SK-N-SH (cell line): ENCODE measurements at regions not wholly inside any gene's neighbourhood (a gene's known extent, or its start where the extent isn't known, plus 50 kb on each side); places are given as distances from the start of the nearest gene placed in this dataset.

Source experiments
- CTCF ChIA-PET: fragments of 300-600, 350-600 bp; formaldehyde crosslinking; extraction: SDS; loops from one replicate; lab custom pipeline; 2021; lab: Yijun Ruan, JAX
- POLR2A ChIA-PET: fragments of 350-600 bp; sonication (Branson Sonifier 250); formaldehyde crosslinking; extraction: SDS; loops from one replicate; lab custom pipeline; 2020; ENCODE audit warnings: antibody characterized with exemption, inconsistent platforms; lab: Yijun Ruan, JAX
- DNase-seq: peaks from one replicate; pipeline ENCODE4 v3.0.0; 2012
- H2AFZ ChIP-seq: fragments of 200-600 bp; sonication (generic); 2 replicates; pipeline ENCODE4 v1.8.1; 2016; ENCODE audit warnings: antibody characterized with exemption, mild to moderate bottlenecking, low read depth
- H3F3A ChIP-seq: fragments of 200-600 bp; sonication (generic); replicated peaks from 2 replicates; pipeline ENCODE3; 2016; ENCODE audit warnings: antibody characterized with exemption, mild to moderate bottlenecking; ENCODE audit not compliant: insufficient read depth
- H3K27ac ChIP-seq, 2 experiments: fragments of 200-500 bp in 1 of 2; fragments of 200-600 bp in 1 of 2; sonication (Bioruptor generic) in 1 of 2; sonication (generic), shearing (Covaris generic) in 1 of 2; 2 replicates each; pipeline versions ENCODE4 v1.5.1 to v1.6.1; 2014 to 2016; ENCODE audit warnings: low read depth in 2 of 2, inconsistent platforms in 1 of 2, low read length in 1 of 2, mild to moderate bottlenecking in 1 of 2, mixed read lengths in 1 of 2
- H3K27me3 ChIP-seq: fragments of 200-600 bp; sonication (generic), shearing (Covaris generic); 2 replicates; pipeline ENCODE4 v1.6.1; 2016; ENCODE audit warnings: mixed run types; ENCODE audit not compliant: insufficient read depth
- H3K36me3 ChIP-seq, 2 experiments: fragments of 200-500 bp in 1 of 2; fragments of 200-600 bp in 1 of 2; sonication (Bioruptor generic) in 1 of 2; sonication (generic) in 1 of 2; replicated peaks in 1 of 2; 2 replicates each; pipeline versions ENCODE3 to v1.5.1; 2014 to 2016; ENCODE audit warnings: low read length in 1 of 2, mild to moderate bottlenecking in 1 of 2; ENCODE audit not compliant: insufficient read depth in 2 of 2, control insufficient read depth in 1 of 2
- H3K4me1 ChIP-seq, 2 experiments: fragments of 200-500 bp in 1 of 2; fragments of 200-600 bp in 1 of 2; sonication (Bioruptor generic) in 1 of 2; sonication (generic), shearing (Covaris generic) in 1 of 2; 2 replicates each; pipeline versions ENCODE4 v1.5.1 to v1.6.1; 2014 to 2016; ENCODE audit warnings: low read depth in 1 of 2, low read length in 1 of 2, mixed run types in 1 of 2; ENCODE audit not compliant: insufficient read depth in 2 of 2, control insufficient read depth in 1 of 2
- H3K4me2 ChIP-seq: fragments of 200-600 bp; sonication (generic), shearing (Covaris generic); 2 replicates; pipeline ENCODE4 v1.6.1; 2017; ENCODE audit warnings: mixed run types
- H3K4me3 ChIP-seq, 2 experiments: fragments of 200-500 bp in 1 of 2; fragments of 200-600 bp in 1 of 2; sonication (Bioruptor generic) in 1 of 2; sonication (generic), shearing (Covaris generic) in 1 of 2; 2 replicates each; pipeline versions ENCODE4 v1.5.1 to v1.8.1; 2014 to 2016; ENCODE audit warnings: low read depth in 2 of 2, inconsistent platforms in 1 of 2, low read length in 1 of 2, mild to moderate bottlenecking in 1 of 2, mixed read lengths in 1 of 2, moderate library complexity in 1 of 2
- H3K79me2 ChIP-seq: fragments of 200-600 bp; sonication (generic); 2 replicates; pipeline ENCODE4 v1.8.1; 2017; ENCODE audit warnings: mild to moderate bottlenecking; ENCODE audit not compliant: insufficient read depth
- H3K9ac ChIP-seq: fragments of 200-600 bp; sonication (generic); 2 replicates; pipeline ENCODE4 v1.6.1; 2017; ENCODE audit warnings: mixed run types
- H3K9me2 ChIP-seq: fragments of 200-600 bp; sonication (generic); 2 replicates; pipeline ENCODE4 v1.6.1; 2017; ENCODE audit warnings: mixed run types
- H3K9me3 ChIP-seq: fragments of 200-600 bp; sonication (generic); 2 replicates; pipeline ENCODE4 v1.6.1; 2017; ENCODE audit warnings: mixed run types, mild to moderate bottlenecking, moderate library complexity
- H4K20me1 ChIP-seq: fragments of 200-600 bp; sonication (generic); 2 replicates; pipeline ENCODE4 v1.6.1; 2017; ENCODE audit warnings: mild to moderate bottlenecking, mixed run types; ENCODE audit not compliant: insufficient read depth
- CTCF ChIP-seq: fragments of 200-600 bp; sonication (generic); IDR thresholded peaks from 2 replicates; pipeline ENCODE4 v1.6.1; 2017; ENCODE audit warnings: antibody characterized with exemption, mild to moderate bottlenecking, moderate library complexity
- EZH2phosphoT487 ChIP-seq: fragments of 200-600 bp; sonication (generic); IDR thresholded peaks from 2 replicates; pipeline ENCODE4 v1.6.1; 2017; ENCODE audit warnings: low read depth, mixed run types, mild to moderate bottlenecking, antibody characterized with exemption, moderate library complexity, borderline replicate concordance
- FOSL2 ChIP-seq: IDR thresholded peaks from 2 replicates; pipeline ENCODE4 v1.4.0; 2012; ENCODE audit warnings: low read depth, mild to moderate bottlenecking, moderate library complexity, borderline replicate concordance
- FOXJ3 ChIP-seq: sonication (generic); formaldehyde crosslinking; IDR thresholded peaks from 2 replicates; pipeline ENCODE4 v1.5.1; 2020; ENCODE audit warnings: mild to moderate bottlenecking, missing genetic modification reagents
- FOXM1 ChIP-seq: IDR thresholded peaks from 2 replicates; pipeline ENCODE4 v1.4.0; 2012; ENCODE audit warnings: low read depth, mild to moderate bottlenecking
- GABPA ChIP-seq: IDR thresholded peaks from 2 replicates; pipeline ENCODE4 v1.4.0; 2012; ENCODE audit warnings: low read depth, mild to moderate bottlenecking
- GATA2 ChIP-seq: sonication (generic); formaldehyde crosslinking; IDR thresholded peaks from 2 replicates; pipeline ENCODE4 v1.5.0; 2020; ENCODE audit warnings: mild to moderate bottlenecking, missing genetic modification reagents
- MAX ChIP-seq: IDR thresholded peaks from 2 replicates; pipeline ENCODE4 v1.4.0; 2012; ENCODE audit warnings: low read depth
- MEF2A ChIP-seq: IDR thresholded peaks from 2 replicates; pipeline ENCODE4 v1.4.0; 2012; ENCODE audit warnings: low read depth, borderline replicate concordance
- MXI1 ChIP-seq: IDR thresholded peaks from 2 replicates; pipeline ENCODE4 v1.6.1; 2012; ENCODE audit warnings: mild to moderate bottlenecking, low read depth, low read length, improper control_type of control experiment
- NFIC ChIP-seq: IDR thresholded peaks from 2 replicates; pipeline ENCODE4 v1.4.0; 2012; ENCODE audit warnings: borderline replicate concordance
- NRF1 ChIP-seq: IDR thresholded peaks from 2 replicates; pipeline ENCODE4 v1.6.1; 2012; ENCODE audit warnings: low read depth, mild to moderate bottlenecking, low read length
- PBX3 ChIP-seq: IDR thresholded peaks from 2 replicates; pipeline ENCODE4; 2012
- POLR2AphosphoS5 ChIP-seq: IDR thresholded peaks from 2 replicates; pipeline ENCODE4 v1.6.1; 2012; ENCODE audit warnings: low read depth, low read length
- RAD21 ChIP-seq: IDR thresholded peaks from 2 replicates; pipeline ENCODE4 v1.6.1; 2012; ENCODE audit warnings: mild to moderate bottlenecking, low read length
- RFX5 ChIP-seq: IDR thresholded peaks from 2 replicates; pipeline ENCODE4 v1.6.1; 2012; ENCODE audit warnings: mild to moderate bottlenecking, improper control_type of control experiment, low read length
- RXRA ChIP-seq: IDR thresholded peaks from 2 replicates; pipeline ENCODE4 v1.4.0; 2012; ENCODE audit warnings: low read depth, mild to moderate bottlenecking, borderline replicate concordance
- TEAD4 ChIP-seq: IDR thresholded peaks from 2 replicates; pipeline ENCODE4 v1.4.0; 2012; ENCODE audit warnings: mild to moderate bottlenecking, borderline replicate concordance; ENCODE audit not compliant: insufficient read depth
- YY1 ChIP-seq: IDR thresholded peaks from 2 replicates; pipeline ENCODE4 v1.4.0; 2012; ENCODE audit warnings: low read depth, mild to moderate bottlenecking
- WGBS: methylation state at CpG from one replicate; pipeline ENCODE4 v1.1.6; 2017; ENCODE audit warnings: low lambda C conversion rate; 5-methylcytosine and 5-hydroxymethylcytosine counted together

GRCh38 chr4:138408758-138409157 lies 166.6 kb upstream of the SLC7A11 start (continued):
- TF ChIP-seq CTCF (no peak), GABPA (no peak), RFX5 (no peak), MAX (no peak), EZH2phosphoT487 (no peak)

GRCh38 chr4:138407329-138407728 lies 165.2 kb upstream of the SLC7A11 start:
- no peak overlapping the region for H3K9ac ChIP-seq
- H3K27me3 ChIP-seq: no peaks in the 10 kb centered on the region
- H3K4me2 ChIP-seq: no peak overlapping the region
- no peaks in the 10 kb centered on the region for H4K20me1 ChIP-seq
- ChIA-PET POLR2A (no interaction called here), CTCF (interaction anchor here (1.4 kb wide), 1 partner anchor 463 kb away, joined by 3 read pairs; no protein-coding TSS in a partner anchor)
- H2AFZ ChIP-seq: no peak overlapping the region
- DNase-seq: no peak
- 70% methylated on average over 3 of the region's 3 CpGs for WGBS
- no peaks in the 10 kb centered on the region for H3K79me2 ChIP-seq
- no peaks in the 10 kb centered on the region for H3F3A ChIP-seq
- H3K4me1 ChIP-seq: peaks cover 0 to 3% of the 10 kb centered on the region in 2 experiments; a peak in 1 of 4 replicates
- no peaks in the 10 kb centered on the region for H3K9me2 ChIP-seq
- no peak overlapping the region for H3K27ac ChIP-seq
- TF ChIP-seq RXRA (no peak), GATA2 (CRISPR knock-in tag) (no peak), MEF2A (no peak), NRF1 (no peak), NFIC (no peak), FOXM1 (no peak), YY1 (no peak), FOSL2 (no peak), TEAD4 (no peak), PBX3 (no peak), RAD21 (no peak), FOXJ3 (CRISPR knock-in tag) (no peak), POLR2AphosphoS5 (no peak), MXI1 (no peak)
- TF ChIP-seq, all 33 proteins: peak for 0
- H3K4me3 ChIP-seq: no peak overlapping the region
- no peaks in the 10 kb centered on the region for H3K9me3 ChIP-seq
- H3K36me3 ChIP-seq: no peaks in the 10 kb centered on the region
